HepG2 (cell line): ENCODE measurements at regions not wholly inside any gene's neighbourhood (a gene's known extent, or its start where the extent isn't known, plus 50 kb on each side); places are given as distances from the start of the nearest gene placed in this dataset.

ENCODE experiments used
- ASH2L ChIP-seq: fragments of 300-600, 200-600 bp; sonication (generic); IDR thresholded peaks from 2 replicates; pipeline ENCODE4 v1.7.0; 2017; ENCODE audit warnings: low read depth, mild to moderate bottlenecking, moderate library complexity, mixed read lengths, low read length; ENCODE audit not compliant: insufficient read length
- FIP1L1 ChIP-seq: fragments of 200-400 bp; formaldehyde crosslinking; IDR thresholded peaks from 2 replicates; pipeline ENCODE4 v1.6.1; 2018; ENCODE audit warnings: low read depth, mild to moderate bottlenecking, low read length, moderate library complexity, borderline replicate concordance; ENCODE audit not compliant: insufficient read depth
- HINFP ChIP-seq: sonication (generic); formaldehyde crosslinking; IDR thresholded peaks from 2 replicates; pipeline ENCODE4 v1.4.0; 2020; ENCODE audit warnings: low read depth, mild to moderate bottlenecking, missing genetic modification reagents
- HOXD1 ChIP-seq: sonication (generic); formaldehyde crosslinking; IDR thresholded peaks from 2 replicates; pipeline ENCODE4 v1.5.0; 2020; ENCODE audit warnings: missing genetic modification reagents
- KMT2B ChIP-seq: IDR thresholded peaks from 2 replicates; pipeline ENCODE4 v1.6.1; 2016; ENCODE audit warnings: missing genetic modification reagents, missing compliant biosample characterization
- NCOA5 ChIP-seq: sonication (generic); formaldehyde crosslinking; IDR thresholded peaks from 2 replicates; pipeline ENCODE4 v1.4.0; 2020; ENCODE audit warnings: missing genetic modification reagents
- PHF8 ChIP-seq: sonication (generic); formaldehyde crosslinking; IDR thresholded peaks from 2 replicates; pipeline ENCODE4 v1.5.0; 2020; ENCODE audit warnings: missing genetic modification reagents
- SNRNP70 ChIP-seq: fragments of 200-400 bp; formaldehyde crosslinking; IDR thresholded peaks from 2 replicates; pipeline ENCODE4 v1.6.1; 2017; ENCODE audit warnings: mild to moderate bottlenecking, low read depth, low read length, moderate library complexity
- SRSF1 ChIP-seq: fragments of 200-400 bp; formaldehyde crosslinking; optimal IDR thresholded peaks from 2 replicates; pipeline ENCODE3; 2017; ENCODE audit warnings: mild to moderate bottlenecking, low read depth, low read length, moderate library complexity
- SSRP1 ChIP-seq: IDR thresholded peaks from 2 replicates; pipeline ENCODE4 v1.6.1; 2016; ENCODE audit warnings: control low read depth
- THYN1 ChIP-seq: sonication (generic); formaldehyde crosslinking; IDR thresholded peaks from 2 replicates; pipeline ENCODE4 v1.8.1; 2023; ENCODE audit warnings: low read depth, mild to moderate bottlenecking, moderate library complexity, missing genetic modification reagents, borderline replicate concordance
- ZBTB40 ChIP-seq, 2 experiments: fragments of 450-650 bp in 1 of 2; sonication (generic) in 1 of 2; formaldehyde crosslinking in 1 of 2; IDR thresholded peaks; 2 replicates each; pipeline versions ENCODE4 v1.6.1 to v1.8.0; 2016 to 2022; ENCODE audit warnings: antibody characterized with exemption in 1 of 2, mild to moderate bottlenecking in 1 of 2, missing genetic modification reagents in 1 of 2
- ZNF282 ChIP-seq: fragments of 450-650 bp; IDR thresholded peaks from 2 replicates; pipeline ENCODE4 v1.6.1; 2018; ENCODE audit not compliant: partially characterized antibody
- ZNF335 ChIP-seq: sonication (generic); formaldehyde crosslinking; IDR thresholded peaks from 2 replicates; pipeline ENCODE4 v1.4.0; 2020; ENCODE audit warnings: missing genetic modification reagents
- ZNF556 ChIP-seq: sonication (generic); formaldehyde crosslinking; IDR thresholded peaks from 2 replicates; pipeline ENCODE4 v1.4.0; 2020; ENCODE audit warnings: mild to moderate bottlenecking, missing genetic modification reagents, borderline replicate concordance
- ZNF572 ChIP-seq: sonication (generic); formaldehyde crosslinking; IDR thresholded peaks from 2 replicates; pipeline ENCODE4 v1.5.1; 2020; ENCODE audit warnings: mild to moderate bottlenecking, missing genetic modification reagents

- TF ChIP-seq NCOA5 (CRISPR knock-in tag) (no peak), FIP1L1 (no peak), ZNF335 (CRISPR knock-in tag) (no peak), SRSF1 (no peak), ZNF282 (no peak), HOXD1 (CRISPR knock-in tag) (no peak), ZNF572 (CRISPR knock-in tag) (no peak), SSRP1 (CRISPR knock-in tag) (no peak), SNRNP70 (no peak), HINFP (CRISPR knock-in tag) (peak; percentile 81; the same call in 1 of the 2 replicates), ASH2L (no peak), ZNF556 (CRISPR knock-in tag) (peak; percentile 50; the same call in 1 of the 2 replicates), ZBTB40 (IDR thresholded peaks at IDR 0.05) (no peak), ZBTB40 (CRISPR knock-in tag; IDR thresholded peaks at IDR 0.05) (no peak), KMT2B (CRISPR knock-in tag) (no peak; the same call in 1 of the 2 replicates), PHF8 (no peak; the same call in 1 of the 2 replicates), THYN1 (CRISPR knock-in tag) (no peak)
Measured at GRCh38 chr17:72539981-72540897, 419.4 kb downstream of the SOX9 start (continued).
